ENCODE measurements at regions not wholly inside any gene's neighbourhood (a gene's known extent, or its start where the extent isn't known, plus 50 kb on each side); places are given as distances from the start of the nearest gene placed in this dataset.

DNA sequence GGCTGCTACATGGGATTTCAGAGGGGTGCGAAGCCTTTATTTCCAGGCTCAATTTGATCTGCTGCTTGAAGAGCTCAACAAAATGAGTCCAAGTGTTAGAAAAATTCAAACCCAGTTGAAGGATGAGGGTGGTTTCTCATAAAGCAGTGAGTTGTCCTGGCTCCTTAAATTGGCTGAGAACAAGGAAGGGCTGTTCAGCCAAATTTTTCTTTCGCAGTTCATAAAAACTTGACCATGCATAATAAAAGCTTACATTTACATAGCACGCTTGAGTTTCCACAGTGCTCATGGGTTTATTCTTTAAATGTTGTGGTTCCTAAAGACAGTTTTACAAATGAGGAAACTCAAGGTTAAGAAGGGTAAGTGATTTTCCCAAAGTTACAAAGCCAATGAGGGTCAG is 174.4 kb upstream of the FOXA2 start:
- no peak overlapping the region for H3K27ac ChIP-seq (ENCODE audit: low read length)
- H3K4me2 ChIP-seq (ENCODE audit: low read length), result no peak overlapping the region
- no peaks in the 10 kb centered on the region for H3K27me3 ChIP-seq (ENCODE audit: insufficient read depth, low read depth, low read length)
- no peaks in the 10 kb centered on the region for H3K36me3 ChIP-seq (ENCODE audit: insufficient read depth, low read length)
- H3K79me2 ChIP-seq (replicated peaks; ENCODE audit: insufficient read depth, low read length), result no peaks in the 10 kb centered on the region
- H3F3A ChIP-seq (ENCODE audit: insufficient read depth, low read length, poor library complexity, severe bottlenecking), result no peaks in the 10 kb centered on the region
- no peaks in the 10 kb centered on the region for H3K9me3 ChIP-seq (ENCODE audit: low read length)
- TF ChIP-seq TAF1 (IDR thresholded peaks at IDR 0.05; ENCODE audit: low read depth), result no peak
- TF ChIP-seq MXI1 (conservative IDR thresholded peaks at IDR 0.05; ENCODE audit: poor library complexity, severe bottlenecking), result no peak
- TF ChIP-seq, protein P1, sequence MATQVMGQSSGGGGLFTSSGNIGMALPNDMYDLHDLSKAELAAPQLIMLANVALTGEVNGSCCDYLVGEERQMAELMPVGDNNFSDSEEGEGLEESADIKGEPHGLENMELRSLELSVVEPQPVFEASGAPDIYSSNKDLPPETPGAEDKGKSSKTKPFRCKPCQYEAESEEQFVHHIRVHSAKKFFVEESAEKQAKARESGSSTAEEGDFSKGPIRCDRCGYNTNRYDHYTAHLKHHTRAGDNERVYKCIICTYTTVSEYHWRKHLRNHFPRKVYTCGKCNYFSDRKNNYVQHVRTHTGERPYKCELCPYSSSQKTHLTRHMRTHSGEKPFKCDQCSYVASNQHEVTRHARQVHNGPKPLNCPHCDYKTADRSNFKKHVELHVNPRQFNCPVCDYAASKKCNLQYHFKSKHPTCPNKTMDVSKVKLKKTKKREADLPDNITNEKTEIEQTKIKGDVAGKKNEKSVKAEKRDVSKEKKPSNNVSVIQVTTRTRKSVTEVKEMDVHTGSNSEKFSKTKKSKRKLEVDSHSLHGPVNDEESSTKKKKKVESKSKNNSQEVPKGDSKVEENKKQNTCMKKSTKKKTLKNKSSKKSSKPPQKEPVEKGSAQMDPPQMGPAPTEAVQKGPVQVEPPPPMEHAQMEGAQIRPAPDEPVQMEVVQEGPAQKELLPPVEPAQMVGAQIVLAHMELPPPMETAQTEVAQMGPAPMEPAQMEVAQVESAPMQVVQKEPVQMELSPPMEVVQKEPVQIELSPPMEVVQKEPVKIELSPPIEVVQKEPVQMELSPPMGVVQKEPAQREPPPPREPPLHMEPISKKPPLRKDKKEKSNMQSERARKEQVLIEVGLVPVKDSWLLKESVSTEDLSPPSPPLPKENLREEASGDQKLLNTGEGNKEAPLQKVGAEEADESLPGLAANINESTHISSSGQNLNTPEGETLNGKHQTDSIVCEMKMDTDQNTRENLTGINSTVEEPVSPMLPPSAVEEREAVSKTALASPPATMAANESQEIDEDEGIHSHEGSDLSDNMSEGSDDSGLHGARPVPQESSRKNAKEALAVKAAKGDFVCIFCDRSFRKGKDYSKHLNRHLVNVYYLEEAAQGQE (IDR thresholded peaks at IDR 0.05; ENCODE audit: borderline replicate concordance), result no peak
- no peak for TF ChIP-seq POLR2AphosphoS5 (IDR thresholded peaks at IDR 0.05)
- no peak for TF ChIP-seq EZH2 (IDR thresholded peaks at IDR 0.05; ENCODE audit: borderline replicate concordance, insufficient read depth, low read length, poor library complexity, severe bottlenecking)
- TF ChIP-seq RAD21 (conservative IDR thresholded peaks at IDR 0.05), result no peak
- TF ChIP-seq, protein P2, sequence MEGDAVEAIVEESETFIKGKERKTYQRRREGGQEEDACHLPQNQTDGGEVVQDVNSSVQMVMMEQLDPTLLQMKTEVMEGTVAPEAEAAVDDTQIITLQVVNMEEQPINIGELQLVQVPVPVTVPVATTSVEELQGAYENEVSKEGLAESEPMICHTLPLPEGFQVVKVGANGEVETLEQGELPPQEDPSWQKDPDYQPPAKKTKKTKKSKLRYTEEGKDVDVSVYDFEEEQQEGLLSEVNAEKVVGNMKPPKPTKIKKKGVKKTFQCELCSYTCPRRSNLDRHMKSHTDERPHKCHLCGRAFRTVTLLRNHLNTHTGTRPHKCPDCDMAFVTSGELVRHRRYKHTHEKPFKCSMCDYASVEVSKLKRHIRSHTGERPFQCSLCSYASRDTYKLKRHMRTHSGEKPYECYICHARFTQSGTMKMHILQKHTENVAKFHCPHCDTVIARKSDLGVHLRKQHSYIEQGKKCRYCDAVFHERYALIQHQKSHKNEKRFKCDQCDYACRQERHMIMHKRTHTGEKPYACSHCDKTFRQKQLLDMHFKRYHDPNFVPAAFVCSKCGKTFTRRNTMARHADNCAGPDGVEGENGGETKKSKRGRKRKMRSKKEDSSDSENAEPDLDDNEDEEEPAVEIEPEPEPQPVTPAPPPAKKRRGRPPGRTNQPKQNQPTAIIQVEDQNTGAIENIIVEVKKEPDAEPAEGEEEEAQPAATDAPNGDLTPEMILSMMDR (IDR thresholded peaks at IDR 0.05; ENCODE audit: poor library complexity, severe bottlenecking), result no peak
- no peak for TF ChIP-seq EP300 (conservative IDR thresholded peaks at IDR 0.05; ENCODE audit: poor library complexity, severe bottlenecking)
- no peak for TF ChIP-seq SMC3 (conservative IDR thresholded peaks at IDR 0.05; ENCODE audit: poor library complexity)
- H2AFZ ChIP-seq (ENCODE audit: low read depth, low read length), result no peak overlapping the region
- H3K9ac ChIP-seq (ENCODE audit: low read length), result no peak overlapping the region
- H4K20me1 ChIP-seq (ENCODE audit: insufficient read depth), result no peaks in the 10 kb centered on the region
- H3K9me2 ChIP-seq (ENCODE audit: insufficient read depth, low read length), result no peaks in the 10 kb centered on the region
- H3K4me3 ChIP-seq (ENCODE audit: low read length), result no peak overlapping the region

DNA sequence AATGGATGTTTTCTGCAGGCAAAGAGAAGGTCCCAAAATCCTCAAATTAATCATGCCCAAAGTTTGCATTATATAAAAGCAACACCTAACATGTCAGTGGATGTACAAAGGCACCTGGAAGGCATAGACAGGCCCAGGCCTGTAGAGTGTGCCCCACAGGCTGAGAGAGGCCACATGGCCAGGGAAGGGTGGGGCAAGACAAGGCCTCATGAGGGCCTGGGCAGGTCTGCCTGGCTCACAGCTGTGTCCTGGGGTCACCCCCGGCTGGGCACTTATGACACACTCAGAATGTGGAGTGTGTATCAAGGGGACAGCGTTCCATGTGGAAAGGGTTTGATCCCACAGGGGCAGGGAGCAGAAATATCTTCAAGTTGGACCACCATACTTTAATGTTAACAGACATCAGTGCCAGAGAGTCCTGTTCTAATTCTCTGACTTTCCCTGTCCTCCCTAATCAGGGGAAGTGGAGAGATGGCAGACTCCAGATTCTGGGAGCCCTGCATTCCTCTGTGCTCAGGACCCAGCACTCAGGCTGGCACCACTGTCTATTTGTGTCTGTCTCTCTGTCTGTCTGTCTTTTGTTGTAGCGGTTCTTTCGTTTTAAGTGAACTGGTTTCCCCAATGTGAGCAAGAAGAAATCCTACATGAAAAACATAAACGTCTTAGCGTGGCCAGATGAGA is 178.3 kb upstream of the FOXA2 start:
- TF ChIP-seq SMC3 (conservative IDR thresholded peaks at IDR 0.05; ENCODE audit: poor library complexity), result no peak
- TF ChIP-seq, protein P1 (IDR thresholded peaks at IDR 0.05; ENCODE audit: borderline replicate concordance), result no peak
- TF ChIP-seq EZH2 (IDR thresholded peaks at IDR 0.05; ENCODE audit: borderline replicate concordance, insufficient read depth, low read length, poor library complexity, severe bottlenecking), result no peak
- no peak for TF ChIP-seq MXI1 (conservative IDR thresholded peaks at IDR 0.05; ENCODE audit: poor library complexity, severe bottlenecking)
- no peak for TF ChIP-seq EP300 (conservative IDR thresholded peaks at IDR 0.05; ENCODE audit: poor library complexity, severe bottlenecking)
- TF ChIP-seq TAF1 (IDR thresholded peaks at IDR 0.05; ENCODE audit: low read depth), result no peak
- no peak for TF ChIP-seq POLR2AphosphoS5 (IDR thresholded peaks at IDR 0.05)
- TF ChIP-seq, protein P2 (IDR thresholded peaks at IDR 0.05; ENCODE audit: poor library complexity, severe bottlenecking), result no peak
- TF ChIP-seq RAD21 (conservative IDR thresholded peaks at IDR 0.05), result no peak
- H2AFZ ChIP-seq (ENCODE audit: low read depth, low read length), result no peak overlapping the region

More for the DNA sequence above, 178.3 kb upstream of the FOXA2 start:
- Histone ChIP-seq H3K4me3 (ENCODE audit: low read length) (no peak overlapping the region), H3K9me3 (ENCODE audit: low read length) (no peaks in the 10 kb centered on the region), H3K27ac (ENCODE audit: low read length) (no peak overlapping the region), H3K9ac (ENCODE audit: low read length) (no peak overlapping the region), H3K36me3 (ENCODE audit: insufficient read depth, low read length) (no peaks in the 10 kb centered on the region), H3F3A (ENCODE audit: insufficient read depth, low read length, poor library complexity, severe bottlenecking) (no peaks in the 10 kb centered on the region), H3K79me2 (replicated peaks; ENCODE audit: insufficient read depth, low read length) (no peaks in the 10 kb centered on the region), H3K9me2 (ENCODE audit: insufficient read depth, low read length) (no peaks in the 10 kb centered on the region), H3K4me2 (ENCODE audit: low read length) (no peak overlapping the region), H4K20me1 (ENCODE audit: insufficient read depth) (no peaks in the 10 kb centered on the region), H3K27me3 (ENCODE audit: insufficient read depth, low read depth, low read length) (no peaks in the 10 kb centered on the region)

All from neural cell (in vitro differentiated cells).